ENCODE measurements at regions not wholly inside any gene's neighbourhood (a gene's known extent, or its start where the extent isn't known, plus 50 kb on each side); places are given as distances from the start of the nearest gene placed in this dataset.

- H3K9me3 ChIP-seq = no peaks in the 10 kb centered on the region
- DNase-seq = no peak
- H3K4me1 ChIP-seq = no peaks in the 10 kb centered on the region
- TF ChIP-seq CTCF (IDR thresholded peaks at IDR 0.05) = no peak
- TF ChIP-seq POLR2A (IDR thresholded peaks at IDR 0.05) = no peak
- H3K27me3 ChIP-seq = no peaks in the 10 kb centered on the region
- no peaks in the 10 kb centered on the region for H3K36me3 ChIP-seq
- no peak overlapping the region for H3K4me3 ChIP-seq
- no peak overlapping the region for H3K27ac ChIP-seq
Measured at GRCh38 chr6:141443032-141443431, 689.7 kb upstream of the GJE1 start.

- Histone ChIP-seq H3K27me3 (no peaks in the 10 kb centered on the region), H3K4me3 (no peak overlapping the region), H3K4me1 (no peaks in the 10 kb centered on the region), H3K36me3 (no peaks in the 10 kb centered on the region), H3K9me3 (no peaks in the 10 kb centered on the region), H3K27ac (no peak overlapping the region)
- DNase-seq = no peak
- TF ChIP-seq POLR2A (IDR thresholded peaks at IDR 0.05) = no peak
- TF ChIP-seq CTCF (IDR thresholded peaks at IDR 0.05) = no peak
Measured at GRCh38 chr6:141439513-141439912, 693.2 kb upstream of the GJE1 start.

- H3K36me3 ChIP-seq = no peaks in the 10 kb centered on the region
- H3K27ac ChIP-seq = no peak overlapping the region
- H3K9me3 ChIP-seq = no peaks in the 10 kb centered on the region
- no peaks in the 10 kb centered on the region for H3K4me1 ChIP-seq
- no peak for DNase-seq
- H3K4me3 ChIP-seq = no peak overlapping the region
- TF ChIP-seq CTCF (IDR thresholded peaks at IDR 0.05) (no peak), POLR2A (IDR thresholded peaks at IDR 0.05) (no peak)
- H3K27me3 ChIP-seq = no peaks in the 10 kb centered on the region
Measured at GRCh38 chr6:141437685-141438084, 695.0 kb upstream of the GJE1 start.

- no peak for DNase-seq
- no peaks in the 10 kb centered on the region for H3K36me3 ChIP-seq
- H3K27me3 ChIP-seq = no peaks in the 10 kb centered on the region
- H3K4me1 ChIP-seq = no peaks in the 10 kb centered on the region
- no peaks in the 10 kb centered on the region for H3K9me3 ChIP-seq
- H3K4me3 ChIP-seq = no peak overlapping the region
- H3K27ac ChIP-seq = no peak overlapping the region
- TF ChIP-seq POLR2A (IDR thresholded peaks at IDR 0.05) = no peak
- no peak for TF ChIP-seq CTCF (IDR thresholded peaks at IDR 0.05)
Measured at GRCh38 chr6:141437011-141437410, 695.7 kb upstream of the GJE1 start.

GRCh38 chr6:141426400-141426980 is 706.2 kb upstream of the GJE1 start:
- Histone ChIP-seq H3K36me3 (no peaks in the 10 kb centered on the region), H3K27ac (no peak overlapping the region), H3K27me3 (no peaks in the 10 kb centered on the region), H3K4me3 (no peak overlapping the region), H3K9me3 (no peaks in the 10 kb centered on the region), H3K4me1 (no peaks in the 10 kb centered on the region)
- no peak for TF ChIP-seq CTCF (IDR thresholded peaks at IDR 0.05)
- no peak for TF ChIP-seq POLR2A (IDR thresholded peaks at IDR 0.05)
- DNase-seq = no peak

GRCh38 chr6:141421378-141421777 is 711.3 kb upstream of the GJE1 start:
- no peaks in the 10 kb centered on the region for H3K27me3 ChIP-seq
- no peak for DNase-seq
- TF ChIP-seq POLR2A (IDR thresholded peaks at IDR 0.05) = no peak
- no peak for TF ChIP-seq CTCF (IDR thresholded peaks at IDR 0.05)
- no peak overlapping the region for H3K4me3 ChIP-seq
- no peaks in the 10 kb centered on the region for H3K9me3 ChIP-seq
- no peaks in the 10 kb centered on the region for H3K4me1 ChIP-seq
- H3K27ac ChIP-seq = no peak overlapping the region
- no peaks in the 10 kb centered on the region for H3K36me3 ChIP-seq

Measured in Peyer's patch (tissue), 4 donors.